Panc1 (cell line): ENCODE measurements at regions not wholly inside any gene's neighbourhood (a gene's known extent, or its start where the extent isn't known, plus 50 kb on each side); places are given as distances from the start of the nearest gene placed in this dataset.

Experiments used
- CTCF ChIP-seq: fragments of 450-650 bp; IDR thresholded peaks from 2 replicates; pipeline ENCODE4 v1.5.1; 2017; ENCODE audit warnings: mild to moderate bottlenecking
- SIN3A ChIP-seq: IDR thresholded peaks from 2 replicates; pipeline ENCODE4 v1.6.1; 2012; ENCODE audit warnings: low read depth, mild to moderate bottlenecking, low read length, moderate library complexity, borderline replicate concordance; ENCODE audit not compliant: insufficient read depth
- TF ChIP-seq, protein P1 (sequence below), 2 experiments: IDR thresholded peaks; 2 replicates each; pipeline ENCODE4 v1.6.1; 2011 to 2012; ENCODE audit warnings: low read depth in 2 of 2, control low read depth in 1 of 2, low read length in 1 of 2, mild to moderate bottlenecking in 1 of 2, moderate library complexity in 1 of 2; ENCODE audit not compliant: insufficient read depth in 1 of 2

DNA sequence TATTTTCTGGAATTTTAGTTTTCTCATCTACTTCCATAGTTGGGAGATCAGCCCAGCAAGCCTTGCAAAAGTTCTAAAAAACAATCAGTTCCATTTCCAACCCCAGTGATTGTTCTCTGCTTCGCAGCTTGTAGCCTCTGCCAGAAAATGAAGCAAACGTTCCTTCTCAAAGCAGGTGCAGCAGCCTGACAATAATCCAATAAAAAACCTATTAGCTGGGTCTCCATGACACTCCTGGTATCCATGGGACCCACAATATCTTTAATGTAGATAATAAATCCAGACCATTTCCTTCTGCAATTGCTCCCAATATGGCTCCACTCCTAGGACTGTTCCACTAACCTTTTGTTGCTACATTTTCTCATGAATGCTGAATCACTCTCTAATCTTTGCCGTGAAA is 140.8 kb upstream of the SETBP1 start:
- TF ChIP-seq CTCF (no peak), SIN3A (no peak)
- TF ChIP-seq, protein P1, sequence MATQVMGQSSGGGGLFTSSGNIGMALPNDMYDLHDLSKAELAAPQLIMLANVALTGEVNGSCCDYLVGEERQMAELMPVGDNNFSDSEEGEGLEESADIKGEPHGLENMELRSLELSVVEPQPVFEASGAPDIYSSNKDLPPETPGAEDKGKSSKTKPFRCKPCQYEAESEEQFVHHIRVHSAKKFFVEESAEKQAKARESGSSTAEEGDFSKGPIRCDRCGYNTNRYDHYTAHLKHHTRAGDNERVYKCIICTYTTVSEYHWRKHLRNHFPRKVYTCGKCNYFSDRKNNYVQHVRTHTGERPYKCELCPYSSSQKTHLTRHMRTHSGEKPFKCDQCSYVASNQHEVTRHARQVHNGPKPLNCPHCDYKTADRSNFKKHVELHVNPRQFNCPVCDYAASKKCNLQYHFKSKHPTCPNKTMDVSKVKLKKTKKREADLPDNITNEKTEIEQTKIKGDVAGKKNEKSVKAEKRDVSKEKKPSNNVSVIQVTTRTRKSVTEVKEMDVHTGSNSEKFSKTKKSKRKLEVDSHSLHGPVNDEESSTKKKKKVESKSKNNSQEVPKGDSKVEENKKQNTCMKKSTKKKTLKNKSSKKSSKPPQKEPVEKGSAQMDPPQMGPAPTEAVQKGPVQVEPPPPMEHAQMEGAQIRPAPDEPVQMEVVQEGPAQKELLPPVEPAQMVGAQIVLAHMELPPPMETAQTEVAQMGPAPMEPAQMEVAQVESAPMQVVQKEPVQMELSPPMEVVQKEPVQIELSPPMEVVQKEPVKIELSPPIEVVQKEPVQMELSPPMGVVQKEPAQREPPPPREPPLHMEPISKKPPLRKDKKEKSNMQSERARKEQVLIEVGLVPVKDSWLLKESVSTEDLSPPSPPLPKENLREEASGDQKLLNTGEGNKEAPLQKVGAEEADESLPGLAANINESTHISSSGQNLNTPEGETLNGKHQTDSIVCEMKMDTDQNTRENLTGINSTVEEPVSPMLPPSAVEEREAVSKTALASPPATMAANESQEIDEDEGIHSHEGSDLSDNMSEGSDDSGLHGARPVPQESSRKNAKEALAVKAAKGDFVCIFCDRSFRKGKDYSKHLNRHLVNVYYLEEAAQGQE (IDR thresholded peaks at IDR 0.05; ENCODE audit: insufficient read depth in 1 of 2, low read depth in 2 of 2, low read length in 1 of 2) = no peak
